Prostate gland (tissue), 2 donors: ENCODE measurements at regions not wholly inside any gene's neighbourhood (a gene's known extent, or its start where the extent isn't known, plus 50 kb on each side); places are given as distances from the start of the nearest gene placed in this dataset.
A peak's percentile ranks its signal among the peaks of the same experiment; 100 is the strongest.
"Not testable (repeated sequence)": the region's sequence is repeated elsewhere in the genome, so short reads cannot be mapped to it uniquely, and the experiment has no call there.

Experiments used
- DNase-seq: peaks from one replicate; pipeline ENCODE4 v3.0.0-alpha.2; 2019; ENCODE audit warnings: low spot score
- H3K27ac ChIP-seq, 2 donors: fragments of 200-600 bp; sonication (generic); 2 replicates each; pipeline ENCODE4 v1.5.1; 2017 to 2019
- H3K27me3 ChIP-seq: fragments of 200-600 bp; sonication (generic); replicated peaks from 2 replicates; pipeline ENCODE4 v1.5.1; 2019; ENCODE audit not compliant: insufficient read depth
- H3K36me3 ChIP-seq, 2 donors: fragments of 200-600 bp; sonication (generic); 1 replicate in 1 of 2; 2 replicates in 1 of 2; pipeline versions ENCODE4 v1.5.1 to v1.8.1; 2017 to 2019
- H3K4me1 ChIP-seq: fragments of 200-600 bp; sonication (generic); replicated peaks from 2 replicates; pipeline ENCODE4 v1.5.1; 2019
- H3K4me3 ChIP-seq, 2 donors: fragments of 200-600 bp; sonication (generic); 2 replicates each; pipeline ENCODE4 v1.5.1; 2017 to 2019
- H3K9me3 ChIP-seq: fragments of 200-600 bp; sonication (generic); 2 replicates; pipeline ENCODE4 v1.5.1; 2017
- POLR2A ChIP-seq: fragments of 450-650 bp; IDR thresholded peaks from one replicate; pipeline ENCODE4 v1.6.1; 2016; ENCODE audit warnings: antibody characterized with exemption, mild to moderate bottlenecking
- POLR2AphosphoS5 ChIP-seq: sonication (generic); formaldehyde crosslinking; IDR thresholded peaks from one replicate; pipeline ENCODE4 v1.6.1; 2017; ENCODE audit warnings: antibody characterized with exemption
- WGBS: methylation state at CpG from one replicate; pipeline ENCODE4 v1.1.5; 2018; 5-methylcytosine and 5-hydroxymethylcytosine counted together
- intact Hi-C: fragments of 100-400 bp; cut with DNase I; formaldehyde crosslinking; loops from one replicate; pipeline ENCODE4 v1.14.2; 2022
- TF ChIP-seq, protein P1 (sequence below), 4 experiments: fragments of 200-600 bp in 2 of 4; fragments of 450-650 bp in 2 of 4; sonication (generic) in 2 of 4; IDR thresholded peaks; 1 replicate in 3 of 4; 2 replicates in 1 of 4; pipeline ENCODE4 v1.5.1; 2016 to 2019; ENCODE audit warnings: antibody characterized with exemption in 4 of 4, mild to moderate bottlenecking in 2 of 4, moderate library complexity in 2 of 4

GRCh38 chr11:45374130-45374529 is 88.0 kb upstream of the SYT13 start:
- no peaks in the 10 kb centered on the region for H3K4me1 ChIP-seq
- H3K27ac ChIP-seq = no peak overlapping the region
- WGBS = 77% methylated on average over 2 of the region's 2 CpGs
- no peaks in the 10 kb centered on the region for H3K9me3 ChIP-seq
- intact Hi-C loops = loop anchor here (10.0 kb wide), 1 partner anchor 401 kb away; no protein-coding TSS in a partner anchor
- H3K27me3 ChIP-seq = no peaks in the 10 kb centered on the region
- TF ChIP-seq POLR2A (no peak), POLR2AphosphoS5 (no peak)
- TF ChIP-seq, protein P1, sequence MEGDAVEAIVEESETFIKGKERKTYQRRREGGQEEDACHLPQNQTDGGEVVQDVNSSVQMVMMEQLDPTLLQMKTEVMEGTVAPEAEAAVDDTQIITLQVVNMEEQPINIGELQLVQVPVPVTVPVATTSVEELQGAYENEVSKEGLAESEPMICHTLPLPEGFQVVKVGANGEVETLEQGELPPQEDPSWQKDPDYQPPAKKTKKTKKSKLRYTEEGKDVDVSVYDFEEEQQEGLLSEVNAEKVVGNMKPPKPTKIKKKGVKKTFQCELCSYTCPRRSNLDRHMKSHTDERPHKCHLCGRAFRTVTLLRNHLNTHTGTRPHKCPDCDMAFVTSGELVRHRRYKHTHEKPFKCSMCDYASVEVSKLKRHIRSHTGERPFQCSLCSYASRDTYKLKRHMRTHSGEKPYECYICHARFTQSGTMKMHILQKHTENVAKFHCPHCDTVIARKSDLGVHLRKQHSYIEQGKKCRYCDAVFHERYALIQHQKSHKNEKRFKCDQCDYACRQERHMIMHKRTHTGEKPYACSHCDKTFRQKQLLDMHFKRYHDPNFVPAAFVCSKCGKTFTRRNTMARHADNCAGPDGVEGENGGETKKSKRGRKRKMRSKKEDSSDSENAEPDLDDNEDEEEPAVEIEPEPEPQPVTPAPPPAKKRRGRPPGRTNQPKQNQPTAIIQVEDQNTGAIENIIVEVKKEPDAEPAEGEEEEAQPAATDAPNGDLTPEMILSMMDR (IDR thresholded peaks at IDR 0.05) = no peak
- H3K4me3 ChIP-seq = no peak overlapping the region
- no peaks in the 10 kb centered on the region for H3K36me3 ChIP-seq
- DNase-seq = no peak

- 87% methylated on average over 7 of the region's 7 CpGs for WGBS
- Histone ChIP-seq H3K27me3 (no peaks in the 10 kb centered on the region), H3K27ac (no peak overlapping the region), H3K4me3 (no peak overlapping the region), H3K36me3 (no peaks in the 10 kb centered on the region), H3K9me3 (no peaks in the 10 kb centered on the region), H3K4me1 (no peaks in the 10 kb centered on the region)
- no peak for TF ChIP-seq POLR2A
- TF ChIP-seq, protein P1 (IDR thresholded peaks at IDR 0.05) = no peak
- no peak for TF ChIP-seq POLR2AphosphoS5
- intact Hi-C loops = loop anchor here (10.0 kb wide), 1 partner anchor 401 kb away; no protein-coding TSS in a partner anchor
- DNase-seq = no peak
These were observed 87.4 kb upstream of the SYT13 start for GRCh38 chr11:45373506-45374035.

DNA sequence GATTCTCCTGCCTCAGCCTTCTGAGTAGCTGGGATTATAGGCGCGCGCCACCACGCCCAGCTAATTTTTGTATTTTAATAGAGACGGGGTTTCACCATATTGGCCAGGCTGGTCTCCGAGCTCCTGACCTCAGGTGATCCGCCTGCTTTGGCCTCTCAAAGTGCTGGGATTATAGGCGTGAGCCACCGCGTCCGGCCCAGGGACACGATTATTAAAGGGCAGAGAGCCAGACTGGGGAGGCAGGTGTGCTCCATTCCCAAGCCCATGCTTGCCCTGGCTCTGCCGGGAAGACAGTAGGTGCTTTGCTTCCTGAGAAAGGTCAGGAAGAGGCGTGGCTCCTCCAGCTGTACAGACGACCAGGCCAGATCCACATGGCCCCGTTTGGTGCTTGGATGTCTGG is 86.3 kb upstream of the SYT13 start:
- WGBS = 78% methylated on average over 16 of the region's 16 CpGs
- DNase-seq, H3K4me3 ChIP-seq, H3K27ac ChIP-seq, H3K9me3 ChIP-seq, H3K4me1 ChIP-seq, H3K36me3 ChIP-seq, H3K27me3 ChIP-seq: not testable (repeated sequence)
- intact Hi-C loops = loop anchor here (10.0 kb wide), 1 partner anchor 402 kb away; no protein-coding TSS in a partner anchor

DNA sequence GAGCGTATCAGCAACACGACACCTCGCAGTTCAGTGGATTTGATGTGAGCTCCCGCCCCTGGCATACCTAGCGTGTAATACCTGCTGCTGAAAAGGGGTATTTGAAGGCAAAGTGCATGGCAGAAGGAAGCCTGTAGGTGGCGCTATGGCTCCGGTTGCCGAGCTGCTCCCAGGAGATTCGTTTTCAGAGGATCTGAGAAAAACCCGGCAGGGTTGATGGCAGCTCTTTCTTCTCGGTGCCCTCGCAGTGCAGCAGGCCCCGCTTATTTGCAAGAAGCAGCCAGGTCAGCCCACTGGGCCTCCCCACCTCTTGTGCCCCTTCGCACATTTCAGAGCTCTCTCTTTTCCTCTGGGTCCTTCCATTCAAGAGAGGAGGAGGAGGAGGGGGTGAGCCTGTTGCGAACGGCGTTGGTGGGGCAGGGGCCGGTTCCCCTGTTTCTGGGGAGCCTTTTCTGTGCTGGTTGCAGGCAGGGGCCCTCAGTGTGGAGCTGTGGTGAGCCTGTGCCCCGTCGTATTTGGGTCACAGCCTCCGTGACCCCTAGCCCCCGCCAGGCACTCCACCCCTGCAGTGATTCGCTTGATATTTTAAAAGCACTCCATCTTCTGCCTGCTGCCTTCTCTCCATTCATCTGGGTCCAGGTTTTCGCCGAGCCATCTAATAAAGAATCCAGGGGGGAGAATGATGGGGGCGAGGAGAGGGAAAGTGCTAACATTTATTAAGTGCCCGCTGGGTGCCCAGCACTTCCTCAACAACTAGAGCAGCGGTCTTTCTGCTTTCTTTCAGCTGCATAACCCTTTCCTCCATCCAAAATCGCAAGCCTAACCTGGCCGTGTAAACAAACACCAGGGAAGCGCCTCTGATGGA is 85.3 kb upstream of the SYT13 start:
- H3K27ac ChIP-seq = no peak overlapping the region
- 28% methylated on average over 31 of the region's 31 CpGs for WGBS
- H3K9me3 ChIP-seq = no peaks in the 10 kb centered on the region
- H3K27me3 ChIP-seq = no peaks in the 10 kb centered on the region
- peaks cover 2% of the 10 kb centered on the region for H3K4me1 ChIP-seq
- TF ChIP-seq, protein P1 (IDR thresholded peaks at IDR 0.05) = peak; percentile 75 to 87 (median 81)
- no peak for TF ChIP-seq POLR2A
- no peaks in the 10 kb centered on the region for H3K36me3 ChIP-seq
- no peak overlapping the region for H3K4me3 ChIP-seq
- peak; percentile 63 for DNase-seq
- intact Hi-C loops = loop anchor here (2.0 to 10.0 kb wide), 2 partner anchors 283 to 403 kb away; no protein-coding TSS in a partner anchor

- Histone ChIP-seq H3K36me3 (no peaks in the 10 kb centered on the region), H3K27ac (no peak overlapping the region), H3K4me1 (peaks cover 2% of the 10 kb centered on the region), H3K4me3 (no peak overlapping the region), H3K27me3 (no peaks in the 10 kb centered on the region), H3K9me3 (no peaks in the 10 kb centered on the region)
- intact Hi-C loops = no loop called here
- WGBS = 59% methylated on average over 8 of the region's 8 CpGs
- no peak for DNase-seq
- TF ChIP-seq, protein P1 (IDR thresholded peaks at IDR 0.05) = no peak
- TF ChIP-seq POLR2A = no peak
- TF ChIP-seq POLR2AphosphoS5 = no peak
These were observed 83.2 kb upstream of the SYT13 start for GRCh38 chr11:45369313-45369712.
